ENCODE measurements at regions not wholly inside any gene's neighbourhood (a gene's known extent, or its start where the extent isn't known, plus 50 kb on each side); places are given as distances from the start of the nearest gene placed in this dataset.

DNA sequence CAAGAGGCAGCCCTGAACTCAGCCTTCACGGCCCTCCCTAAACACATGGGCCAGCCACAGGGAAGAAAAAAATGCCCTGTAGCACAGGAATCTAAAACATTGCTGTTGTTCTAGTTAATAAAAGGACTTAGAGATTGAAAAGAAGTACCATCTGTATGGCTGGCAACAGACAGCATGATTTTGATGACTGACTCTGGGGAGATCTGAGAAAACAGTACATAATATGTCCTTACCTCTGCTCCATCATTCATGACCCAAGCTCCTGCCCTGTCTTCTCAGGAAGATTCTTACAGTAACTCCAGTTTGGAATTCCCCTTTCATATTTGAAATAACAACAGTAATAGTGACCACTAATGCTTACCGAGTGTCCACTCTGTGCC, 244.2 kb downstream of the ETS1 start:
- Histone ChIP-seq H3K9me3 (no peaks in the 10 kb centered on the region), H3K27me3 (ENCODE audit: low read depth) (no peaks in the 10 kb centered on the region), H3K36me3 (no peaks in the 10 kb centered on the region), H3K4me1 (peaks cover 33% of the 10 kb centered on the region), H3K4me3 (no peak overlapping the region), H3K27ac (peak overlapping the region; percentile 74)
- TF ChIP-seq, protein P1, sequence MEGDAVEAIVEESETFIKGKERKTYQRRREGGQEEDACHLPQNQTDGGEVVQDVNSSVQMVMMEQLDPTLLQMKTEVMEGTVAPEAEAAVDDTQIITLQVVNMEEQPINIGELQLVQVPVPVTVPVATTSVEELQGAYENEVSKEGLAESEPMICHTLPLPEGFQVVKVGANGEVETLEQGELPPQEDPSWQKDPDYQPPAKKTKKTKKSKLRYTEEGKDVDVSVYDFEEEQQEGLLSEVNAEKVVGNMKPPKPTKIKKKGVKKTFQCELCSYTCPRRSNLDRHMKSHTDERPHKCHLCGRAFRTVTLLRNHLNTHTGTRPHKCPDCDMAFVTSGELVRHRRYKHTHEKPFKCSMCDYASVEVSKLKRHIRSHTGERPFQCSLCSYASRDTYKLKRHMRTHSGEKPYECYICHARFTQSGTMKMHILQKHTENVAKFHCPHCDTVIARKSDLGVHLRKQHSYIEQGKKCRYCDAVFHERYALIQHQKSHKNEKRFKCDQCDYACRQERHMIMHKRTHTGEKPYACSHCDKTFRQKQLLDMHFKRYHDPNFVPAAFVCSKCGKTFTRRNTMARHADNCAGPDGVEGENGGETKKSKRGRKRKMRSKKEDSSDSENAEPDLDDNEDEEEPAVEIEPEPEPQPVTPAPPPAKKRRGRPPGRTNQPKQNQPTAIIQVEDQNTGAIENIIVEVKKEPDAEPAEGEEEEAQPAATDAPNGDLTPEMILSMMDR (IDR thresholded peaks at IDR 0.05): no peak
- no peak for ATAC-seq
- intact Hi-C loops (cut with DNase I): no loop called here
- DNase-seq: no peak

DNA sequence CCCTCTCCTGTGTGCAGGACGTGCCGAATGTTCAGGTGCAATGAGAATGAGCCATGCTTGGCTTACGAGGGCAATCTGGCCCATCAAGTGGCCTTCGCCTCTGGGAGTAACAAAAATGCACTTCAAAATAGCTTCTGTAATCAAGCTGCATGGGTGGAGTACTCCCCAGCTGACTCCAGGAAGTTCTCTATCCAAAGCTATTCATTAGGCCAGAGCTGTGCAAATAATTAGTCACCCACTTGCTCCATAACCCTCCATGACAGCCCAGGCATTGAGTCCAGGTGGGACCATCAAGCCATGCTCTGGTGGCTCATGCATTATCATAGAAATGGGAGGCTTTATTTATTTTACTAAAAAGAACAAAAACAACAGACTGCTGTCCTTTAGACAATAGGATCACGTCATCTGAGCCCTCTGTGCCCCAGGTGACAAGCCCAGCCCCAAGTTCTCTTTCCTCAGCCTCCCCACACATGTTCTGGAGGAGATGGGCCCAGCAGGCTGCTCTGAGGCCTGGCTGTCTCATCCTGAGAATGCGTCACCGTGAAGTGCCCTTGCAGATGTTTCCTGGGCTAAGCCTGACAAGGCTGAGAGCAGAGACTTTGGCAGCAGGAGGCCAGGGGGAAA, 244.7 kb downstream of the ETS1 start:
- TF ChIP-seq, protein P1 (IDR thresholded peaks at IDR 0.05): no peak
- Histone ChIP-seq H3K36me3 (no peaks in the 10 kb centered on the region), H3K27ac (peak overlapping the region; percentile 74), H3K27me3 (ENCODE audit: low read depth) (no peaks in the 10 kb centered on the region), H3K4me1 (peaks cover 33% of the 10 kb centered on the region), H3K9me3 (no peaks in the 10 kb centered on the region), H3K4me3 (no peak overlapping the region)
- ATAC-seq: peak; percentile 96
- intact Hi-C loops (cut with DNase I): no loop called here
- DNase-seq: peak; percentile 72

DNA sequence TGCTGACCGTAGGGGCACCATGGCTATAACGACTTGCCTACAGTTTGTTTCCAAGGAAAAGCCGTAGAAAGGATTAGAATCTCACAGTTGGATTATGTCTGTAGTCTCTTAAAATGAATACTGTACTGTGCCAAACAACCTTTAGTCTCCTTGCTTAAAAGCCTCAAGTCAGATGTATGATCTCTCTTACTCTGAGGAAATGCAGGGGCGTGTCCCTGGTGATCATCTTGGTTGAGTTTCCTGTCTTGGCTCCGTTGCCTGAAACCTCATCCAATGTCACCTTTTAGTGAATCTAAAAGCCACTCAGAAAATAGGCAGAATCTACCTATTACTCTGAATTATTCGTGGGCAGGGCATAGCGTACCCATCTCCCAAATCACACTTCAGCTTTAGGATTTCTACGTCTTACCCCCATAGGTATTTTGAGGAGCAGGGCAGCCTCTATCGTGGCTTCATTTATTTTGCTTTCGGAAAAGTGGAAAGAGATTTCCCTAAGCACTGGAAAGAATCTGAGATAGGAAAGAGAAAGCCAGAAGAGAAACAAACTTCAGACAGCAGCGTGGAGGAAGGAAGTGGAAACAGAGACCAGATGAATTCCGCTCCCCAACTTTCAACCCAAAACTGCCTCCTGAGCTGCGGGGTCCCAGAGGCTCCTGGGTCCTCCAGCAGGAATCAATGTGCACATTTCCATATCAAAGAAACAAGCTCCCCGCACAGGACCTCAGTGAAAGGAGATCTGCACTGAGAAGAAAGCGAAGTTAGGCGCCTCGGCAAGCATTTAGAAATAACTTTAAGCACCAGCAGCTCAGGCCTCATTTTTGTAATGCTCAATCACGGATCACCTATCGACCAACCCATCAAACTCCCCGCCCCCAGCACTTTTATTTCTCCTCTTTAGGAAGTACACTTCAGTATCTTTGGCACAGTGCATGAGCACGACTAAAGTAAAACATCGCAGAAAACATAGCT, 245.8 kb downstream of the ETS1 start:
- Histone ChIP-seq H3K36me3 (no peaks in the 10 kb centered on the region), H3K9me3 (no peaks in the 10 kb centered on the region), H3K27me3 (ENCODE audit: low read depth) (no peaks in the 10 kb centered on the region), H3K4me1 (peaks cover 33% of the 10 kb centered on the region), H3K4me3 (no peak overlapping the region), H3K27ac (peak overlapping the region; percentile 74)
- TF ChIP-seq, protein P1 (IDR thresholded peaks at IDR 0.05): no peak
- DNase-seq (no peak), ATAC-seq (no peak)
- intact Hi-C loops (cut with DNase I): no loop called here

DNA sequence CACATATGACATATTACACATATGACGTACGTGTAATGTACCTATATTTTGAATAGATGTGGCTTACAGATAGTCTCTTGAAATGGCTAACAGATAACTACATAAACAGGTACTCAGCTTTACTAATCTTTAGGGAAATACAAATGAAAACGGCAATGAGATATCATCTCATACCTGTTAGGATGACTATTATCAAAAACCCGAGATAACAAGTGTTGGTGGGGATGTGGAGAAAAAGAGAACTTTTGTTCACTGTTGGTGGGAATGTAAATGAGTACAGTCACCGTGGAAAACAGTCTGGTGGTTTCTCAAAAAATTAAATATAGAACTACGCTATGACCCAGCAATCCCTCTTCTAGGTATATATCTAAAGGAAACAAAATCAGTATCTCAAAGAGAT, 247.6 kb downstream of the ETS1 start:
- DNase-seq (no peak), ATAC-seq (no peak)
- Histone ChIP-seq H3K27ac (no peak overlapping the region), H3K4me3 (no peak overlapping the region), H3K36me3 (no peaks in the 10 kb centered on the region), H3K9me3 (no peaks in the 10 kb centered on the region), H3K4me1 (peaks cover 43% of the 10 kb centered on the region), H3K27me3 (ENCODE audit: low read depth) (no peaks in the 10 kb centered on the region)
- intact Hi-C loops (cut with DNase I): no loop called here
- TF ChIP-seq, protein P1 (IDR thresholded peaks at IDR 0.05): no peak

DNA sequence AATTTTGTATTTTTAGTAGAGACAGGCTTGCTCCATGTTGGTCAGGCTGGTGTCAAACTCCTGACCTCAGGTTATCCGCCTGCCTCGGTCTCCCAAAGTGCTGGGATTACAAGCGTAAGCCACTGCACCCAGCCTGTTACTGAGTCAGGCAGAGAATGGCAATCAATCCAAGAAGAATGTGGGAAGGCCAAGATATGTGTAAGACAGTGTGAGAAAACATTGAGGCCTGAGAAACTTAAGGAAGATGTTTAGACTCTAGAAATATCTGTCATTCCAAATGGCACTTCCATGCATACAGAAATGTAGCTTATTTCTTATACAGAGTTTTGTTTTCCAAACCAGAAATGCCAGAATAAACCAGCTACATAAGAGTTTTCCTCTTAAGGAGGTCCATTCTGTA, 248.5 kb downstream of the ETS1 start:
- TF ChIP-seq, protein P1 (IDR thresholded peaks at IDR 0.05): no peak
- ATAC-seq: no peak
- intact Hi-C loops (cut with DNase I): no loop called here
- DNase-seq: no peak
- Histone ChIP-seq H3K9me3 (no peaks in the 10 kb centered on the region), H3K36me3 (no peaks in the 10 kb centered on the region), H3K4me3 (no peak overlapping the region), H3K4me1 (peaks cover 43% of the 10 kb centered on the region), H3K27me3 (ENCODE audit: low read depth) (no peaks in the 10 kb centered on the region), H3K27ac (no peak overlapping the region)

Data from lower lobe of right lung (tissue), 2 donors.